ENCODE measurements at regions not wholly inside any gene's neighbourhood (a gene's known extent, or its start where the extent isn't known, plus 50 kb on each side); places are given as distances from the start of the nearest gene placed in this dataset.

DNA sequence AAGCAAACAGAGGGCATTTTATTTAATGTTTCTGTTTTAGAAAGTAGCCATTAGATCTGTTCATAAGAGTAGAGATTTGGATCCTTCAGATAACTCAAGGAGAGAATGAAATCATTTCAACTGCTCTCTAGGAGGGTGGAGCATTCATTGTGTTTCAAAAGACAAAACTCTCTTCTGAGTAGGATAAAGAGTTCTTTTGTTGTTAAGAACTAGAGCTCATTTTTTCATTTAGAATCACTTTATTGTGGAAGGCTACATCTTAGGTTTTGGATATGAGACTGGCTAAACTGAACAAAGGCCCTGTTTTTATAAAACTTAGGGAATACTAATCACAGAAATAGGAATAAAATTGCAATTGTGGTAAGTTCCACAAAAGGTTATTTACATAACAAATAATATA, 193.9 kb upstream of the PCDH10 start:
- no peak overlapping the region for H3K4me3 ChIP-seq
- no peak for TF ChIP-seq EZH2 (IDR thresholded peaks at IDR 0.05)
- H3K27ac ChIP-seq = no peak overlapping the region
- no peak overlapping the region for H3K9ac ChIP-seq (ENCODE audit: insufficient read length)
- H3K9me3 ChIP-seq (ENCODE audit: low read depth, low read length) = no peaks in the 10 kb centered on the region
- no peaks in the 10 kb centered on the region for H3K36me3 ChIP-seq (ENCODE audit: insufficient read depth, low read length)
- DNase-seq (ENCODE audit: low read depth, low spot score) = no peak

GRCh38 chr4:132956962-132957361, 192.1 kb upstream of the PCDH10 start:
- TF ChIP-seq EZH2 (IDR thresholded peaks at IDR 0.05) (no peak), POLR2AphosphoS5 (IDR thresholded peaks at IDR 0.05; ENCODE audit: borderline replicate concordance, low read depth, low read length) (no peak), FOXP2 (optimal IDR thresholded peaks at IDR 0.05; ENCODE audit: control extremely low read depth, extremely low read length, insufficient read depth) (no peak)
- no peak overlapping the region for H3K9ac ChIP-seq (ENCODE audit: insufficient read length)
- no peak for DNase-seq (ENCODE audit: low read depth, low spot score)

DNA sequence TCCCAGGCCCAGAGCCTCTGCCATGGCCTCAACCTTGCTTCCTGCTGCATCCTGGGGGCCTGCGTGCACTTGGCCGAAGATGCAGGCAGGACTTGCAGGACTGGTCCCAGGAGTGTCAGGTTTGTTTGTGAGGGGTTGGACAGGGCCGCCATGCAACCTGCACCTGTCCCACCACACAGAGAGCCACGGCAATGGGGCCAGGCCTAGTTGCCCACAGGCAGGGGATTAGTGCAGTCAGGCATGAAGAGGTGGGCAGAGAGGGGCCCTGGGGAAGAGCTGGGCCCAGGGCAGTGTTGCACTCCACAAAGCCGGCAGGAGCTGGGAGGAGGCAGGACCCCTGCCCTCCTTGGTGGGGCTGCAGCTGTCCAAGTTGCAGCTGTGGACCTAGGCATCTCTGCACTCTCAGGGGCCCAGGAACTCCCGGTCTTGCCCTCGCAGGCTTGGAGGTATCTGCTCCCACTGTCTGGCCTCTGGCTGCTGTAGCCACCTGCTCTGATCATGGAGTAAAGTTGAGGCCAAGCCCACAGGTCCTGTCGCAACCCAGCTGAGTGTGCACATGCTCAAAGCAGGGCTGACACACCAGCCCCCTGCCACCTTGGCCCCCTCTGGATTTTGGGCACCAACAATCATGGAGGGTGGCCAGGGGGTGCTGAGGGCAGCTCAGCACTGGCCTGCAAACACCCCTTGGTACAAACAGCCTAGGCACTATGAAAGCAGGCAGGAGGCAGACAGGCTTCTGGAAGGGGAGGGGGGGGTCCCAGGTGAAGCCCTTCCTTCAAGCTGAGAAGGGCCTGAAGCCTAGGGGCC, 190.4 kb upstream of the PCDH10 start:
- Histone ChIP-seq H3K27ac (no peak overlapping the region), H3K9ac (ENCODE audit: insufficient read length) (no peak overlapping the region), H3K9me3 (ENCODE audit: low read depth, low read length) (no peaks in the 10 kb centered on the region), H3K4me3 (no peak overlapping the region), H3K36me3 (ENCODE audit: insufficient read depth, low read length) (no peaks in the 10 kb centered on the region)
- DNase-seq (ENCODE audit: low read depth, low spot score) = no peak
- no peak for TF ChIP-seq FOXP2 (optimal IDR thresholded peaks at IDR 0.05; ENCODE audit: control extremely low read depth, extremely low read length, insufficient read depth)
- TF ChIP-seq POLR2AphosphoS5 (IDR thresholded peaks at IDR 0.05; ENCODE audit: borderline replicate concordance, low read depth, low read length) = no peak
- TF ChIP-seq EZH2 (IDR thresholded peaks at IDR 0.05) = no peak

More at GRCh38 chr4:132956962-132957361, 192.1 kb upstream of the PCDH10 start:
- H3K9me3 ChIP-seq (ENCODE audit: low read depth, low read length) = no peaks in the 10 kb centered on the region
- no peak overlapping the region for H3K4me3 ChIP-seq
- no peak overlapping the region for H3K27ac ChIP-seq
- no peaks in the 10 kb centered on the region for H3K36me3 ChIP-seq (ENCODE audit: insufficient read depth, low read length)

DNA sequence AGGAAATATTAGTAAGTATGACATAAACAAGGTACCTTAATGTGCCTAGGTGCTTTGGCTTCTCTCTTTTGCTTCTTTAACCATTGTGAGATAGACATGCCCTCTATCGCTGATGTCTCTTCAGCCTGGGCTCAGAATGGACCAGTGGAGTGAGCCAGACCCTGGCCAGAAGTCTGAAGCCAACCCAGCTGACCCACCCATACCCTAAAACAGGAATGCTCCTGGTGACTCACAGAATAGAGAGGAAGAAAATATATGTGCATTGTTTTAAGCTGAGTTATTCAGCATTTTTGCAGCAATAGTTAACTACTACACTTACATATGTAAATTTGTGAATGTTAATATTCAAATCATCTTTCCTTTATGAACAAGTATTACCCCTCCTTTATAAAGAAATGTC, 167.5 kb upstream of the PCDH10 start:
- TF ChIP-seq POLR2AphosphoS5 (IDR thresholded peaks at IDR 0.05; ENCODE audit: borderline replicate concordance, low read depth, low read length) = no peak
- H3K4me3 ChIP-seq = no peak overlapping the region
- H3K9ac ChIP-seq (ENCODE audit: insufficient read length) = no peak overlapping the region
- H3K27ac ChIP-seq = no peak overlapping the region
- H3K36me3 ChIP-seq (ENCODE audit: insufficient read depth, low read length) = no peaks in the 10 kb centered on the region
- no peak for DNase-seq (ENCODE audit: low read depth, low spot score)
- no peaks in the 10 kb centered on the region for H3K9me3 ChIP-seq (ENCODE audit: low read depth, low read length)

- Histone ChIP-seq H3K4me3 (no peak overlapping the region), H3K9me3 (ENCODE audit: low read depth, low read length) (no peaks in the 10 kb centered on the region), H3K27ac (no peak overlapping the region), H3K36me3 (ENCODE audit: insufficient read depth, low read length) (no peaks in the 10 kb centered on the region), H3K9ac (ENCODE audit: insufficient read length) (no peak overlapping the region)
- TF ChIP-seq POLR2AphosphoS5 (IDR thresholded peaks at IDR 0.05; ENCODE audit: borderline replicate concordance, low read depth, low read length) = no peak
- no peak for TF ChIP-seq FOXP2 (optimal IDR thresholded peaks at IDR 0.05; ENCODE audit: control extremely low read depth, extremely low read length, insufficient read depth)
- TF ChIP-seq EZH2 (IDR thresholded peaks at IDR 0.05) = no peak
- DNase-seq (ENCODE audit: low read depth, low spot score) = no peak
Measured at GRCh38 chr4:132982151-132982550, 166.9 kb upstream of the PCDH10 start.

DNA sequence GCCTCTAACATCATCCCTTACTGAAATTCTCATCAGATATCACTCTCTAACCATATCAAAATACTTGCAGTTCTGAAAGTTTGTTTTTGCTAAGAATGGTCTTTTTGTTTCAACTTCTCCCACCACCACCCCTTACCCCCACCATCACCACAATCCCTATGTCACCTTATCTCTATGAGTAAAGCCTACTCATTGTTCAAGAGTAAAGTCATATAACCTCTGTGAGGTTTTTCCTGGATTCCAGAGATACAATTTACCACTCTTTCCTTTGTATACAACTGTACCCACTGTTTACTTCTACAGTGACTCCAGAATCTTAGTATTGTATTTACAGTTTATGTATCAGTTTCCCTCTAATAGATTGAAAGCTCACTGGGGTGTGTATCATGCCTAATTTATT, 158.0 kb upstream of the PCDH10 start:
- no peak overlapping the region for H3K4me3 ChIP-seq
- H3K36me3 ChIP-seq (ENCODE audit: insufficient read depth, low read length) = no peaks in the 10 kb centered on the region
- H3K27ac ChIP-seq = no peak overlapping the region
- TF ChIP-seq POLR2AphosphoS5 (IDR thresholded peaks at IDR 0.05; ENCODE audit: borderline replicate concordance, low read depth, low read length) (no peak), FOXP2 (optimal IDR thresholded peaks at IDR 0.05; ENCODE audit: control extremely low read depth, extremely low read length, insufficient read depth) (no peak), EZH2 (IDR thresholded peaks at IDR 0.05) (no peak)
- H3K9ac ChIP-seq (ENCODE audit: insufficient read length) = no peak overlapping the region
- no peaks in the 10 kb centered on the region for H3K9me3 ChIP-seq (ENCODE audit: low read depth, low read length)
- no peak for DNase-seq (ENCODE audit: low read depth, low spot score)

- no peak for DNase-seq (ENCODE audit: low read depth, low spot score)
- Histone ChIP-seq H3K9me3 (ENCODE audit: low read depth, low read length) (0 out of 2 replicates have a peak, but pooled peaks cover 3% of the 10 kb centered on the region), H3K27ac (no peak overlapping the region), H3K4me3 (no peak overlapping the region), H3K9ac (ENCODE audit: insufficient read length) (no peak overlapping the region), H3K36me3 (ENCODE audit: insufficient read depth, low read length) (no peaks in the 10 kb centered on the region)
- no peak for TF ChIP-seq POLR2AphosphoS5 (IDR thresholded peaks at IDR 0.05; ENCODE audit: borderline replicate concordance, low read depth, low read length)
- no peak for TF ChIP-seq FOXP2 (optimal IDR thresholded peaks at IDR 0.05; ENCODE audit: control extremely low read depth, extremely low read length, insufficient read depth)
- no peak for TF ChIP-seq EZH2 (IDR thresholded peaks at IDR 0.05)
Measured at GRCh38 chr4:132992686-132993085, 156.4 kb upstream of the PCDH10 start.

GRCh38 chr4:132998585-132999230, 150.4 kb upstream of the PCDH10 start:
- no peak overlapping the region for H3K9ac ChIP-seq (ENCODE audit: insufficient read length)
- no peaks in the 10 kb centered on the region for H3K36me3 ChIP-seq (ENCODE audit: insufficient read depth, low read length)
- no peak for TF ChIP-seq POLR2AphosphoS5 (IDR thresholded peaks at IDR 0.05; ENCODE audit: borderline replicate concordance, low read depth, low read length)
- TF ChIP-seq FOXP2 (optimal IDR thresholded peaks at IDR 0.05; ENCODE audit: control extremely low read depth, extremely low read length, insufficient read depth) = no peak
- TF ChIP-seq EZH2 (IDR thresholded peaks at IDR 0.05) = no peak
- no peak overlapping the region for H3K27ac ChIP-seq
- no peak for DNase-seq (ENCODE audit: low read depth, low spot score)
- H3K9me3 ChIP-seq (ENCODE audit: low read depth, low read length) = 0 out of 2 replicates have a peak, but pooled peaks cover 3% of the 10 kb centered on the region
- no peak overlapping the region for H3K4me3 ChIP-seq
